GM04504 (cell line): ENCODE measurements at regions not wholly inside any gene's neighbourhood (a gene's known extent, or its start where the extent isn't known, plus 50 kb on each side); places are given as distances from the start of the nearest gene placed in this dataset.
"Not testable (repeated sequence)": the region's sequence is repeated elsewhere in the genome, so short reads cannot be mapped to it uniquely, and the experiment has no call there.

Source experiments
- DNase-seq: peaks from one replicate; pipeline ENCODE4 v3.0.0-alpha.2; 2012; ENCODE audit warnings: low read depth

- DNase-seq = no peak
These were observed 740.6 kb upstream of the FAM241A start for GRCh38 chr4:111404673-111405072.

- DNase-seq = no peak
These were observed 739.3 kb upstream of the FAM241A start for GRCh38 chr4:111405989-111406388.

DNA sequence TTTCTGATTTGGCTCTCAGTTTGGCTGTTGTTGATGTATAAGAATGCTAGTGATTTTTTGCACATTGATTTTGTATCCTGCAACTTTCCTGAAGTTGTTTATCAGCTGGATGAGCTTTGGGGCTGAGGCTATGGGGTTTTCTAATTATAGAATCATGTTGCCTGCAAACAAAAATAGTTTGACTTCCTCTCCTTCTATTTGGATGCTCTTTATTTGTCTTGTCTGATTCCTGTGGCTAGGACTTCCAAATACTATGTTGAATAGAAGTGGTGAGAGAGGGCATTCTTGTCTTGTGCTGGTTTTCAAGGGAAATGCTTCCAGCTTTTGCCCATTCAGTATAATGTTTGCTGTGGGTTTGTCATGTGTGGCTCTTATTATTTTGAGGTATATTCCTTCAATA lies 734.7 kb upstream of the FAM241A start:
- no peak for DNase-seq

- no peak for DNase-seq
These were observed 727.7 kb upstream of the FAM241A start for GRCh38 chr4:111417521-111417920.

DNA sequence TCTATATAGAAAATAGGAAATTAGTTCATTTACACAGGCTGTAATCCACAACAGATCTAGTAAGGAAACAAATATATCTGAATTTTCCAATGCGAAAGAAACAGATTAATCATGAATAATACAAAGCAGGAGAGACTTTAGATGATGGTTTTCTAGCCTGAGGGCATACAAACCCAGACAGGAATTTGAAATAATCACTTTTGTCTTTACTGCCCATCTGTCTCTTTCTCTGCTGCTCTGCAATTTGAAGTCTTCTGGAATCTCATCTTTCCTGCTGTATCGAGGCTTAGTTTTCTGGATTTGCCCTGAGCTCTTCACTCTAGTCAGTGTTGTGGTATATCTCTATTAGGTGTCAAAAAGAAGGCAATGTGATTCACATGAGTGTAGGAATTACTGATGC lies 711.8 kb upstream of the FAM241A start:
- DNase-seq = no peak

DNA sequence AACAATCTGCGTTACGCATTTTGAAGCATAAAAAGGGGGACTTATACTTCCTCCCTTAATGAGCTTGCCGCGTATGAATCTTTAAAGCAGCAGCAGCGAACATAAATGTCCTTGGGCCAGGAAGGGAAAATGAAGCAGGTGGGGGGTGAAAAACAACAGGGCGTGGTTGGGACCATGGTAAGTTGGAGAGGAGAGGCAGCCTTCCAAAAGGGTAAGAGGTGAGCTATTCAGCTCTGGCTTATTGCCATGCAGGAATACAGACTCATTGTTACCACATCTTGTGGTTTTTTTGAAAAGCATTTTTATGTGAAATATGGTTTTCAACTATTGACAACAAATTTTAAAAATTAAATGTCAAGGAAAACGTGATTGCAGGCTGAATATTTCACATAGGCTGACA lies 710.7 kb upstream of the FAM241A start:
- DNase-seq = no peak

- DNase-seq = no peak
These were observed 709.1 kb upstream of the FAM241A start for GRCh38 chr4:111435986-111436744.

GRCh38 chr4:111441687-111442086 lies 703.6 kb upstream of the FAM241A start:
- DNase-seq = no peak

DNA sequence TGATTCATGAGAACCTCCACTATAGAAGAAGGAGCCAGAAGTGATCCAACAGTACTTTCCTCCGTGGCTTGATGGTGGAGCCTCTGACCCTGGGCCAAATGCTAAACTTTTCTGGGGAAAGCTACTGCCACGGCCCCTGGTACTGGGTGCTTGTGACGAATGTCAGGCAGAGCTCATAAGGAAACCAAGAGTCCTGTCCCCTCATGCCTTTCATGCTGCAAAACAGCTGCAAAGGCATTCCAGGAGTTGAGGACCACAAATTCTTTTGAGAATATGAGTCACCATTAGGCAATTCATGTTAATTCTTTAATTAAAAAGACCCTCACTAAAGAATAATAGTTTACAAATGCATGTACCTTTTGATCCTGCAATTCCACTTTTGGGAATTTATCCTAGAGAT lies 700.4 kb upstream of the FAM241A start:
- DNase-seq = not testable (repeated sequence)

DNA sequence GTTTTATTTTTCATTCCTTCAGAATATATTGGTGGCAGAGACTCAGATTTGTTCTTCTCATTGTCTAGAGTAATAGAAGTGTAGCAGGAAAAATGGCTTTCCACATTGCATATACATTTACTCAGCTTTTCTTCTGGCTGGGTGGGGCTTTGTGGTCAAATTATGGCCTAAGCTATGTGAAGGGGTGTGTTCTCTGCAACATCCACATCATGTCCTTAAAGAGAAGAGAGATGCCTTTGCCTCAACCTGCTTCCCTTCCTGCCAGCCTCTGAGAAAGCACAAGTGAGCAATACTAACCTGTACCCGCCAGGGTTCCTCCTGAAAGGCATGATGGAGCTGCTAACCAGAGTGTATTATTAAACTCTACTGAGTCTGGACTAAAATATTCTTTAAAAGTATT lies 695.6 kb upstream of the FAM241A start:
- DNase-seq = no peak

DNA sequence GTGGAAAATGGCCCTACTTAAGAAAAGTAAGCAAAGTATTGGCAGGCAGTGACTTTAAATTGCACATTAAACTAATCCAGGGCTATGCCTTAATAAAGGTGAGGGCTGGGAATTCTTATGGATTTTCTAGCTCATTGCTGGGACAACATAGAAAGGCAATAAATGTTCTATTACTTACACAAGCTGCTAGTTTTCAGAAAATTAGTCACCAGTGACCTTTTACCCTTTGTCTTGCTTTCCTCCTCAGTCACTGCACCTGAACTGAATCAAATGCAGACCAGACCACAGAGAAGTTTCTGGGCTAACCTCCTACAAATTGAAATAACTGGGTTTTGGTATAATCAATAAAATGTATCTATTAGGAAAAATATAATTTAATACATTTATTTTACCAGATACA lies 694.4 kb upstream of the FAM241A start:
- DNase-seq = no peak

DNA sequence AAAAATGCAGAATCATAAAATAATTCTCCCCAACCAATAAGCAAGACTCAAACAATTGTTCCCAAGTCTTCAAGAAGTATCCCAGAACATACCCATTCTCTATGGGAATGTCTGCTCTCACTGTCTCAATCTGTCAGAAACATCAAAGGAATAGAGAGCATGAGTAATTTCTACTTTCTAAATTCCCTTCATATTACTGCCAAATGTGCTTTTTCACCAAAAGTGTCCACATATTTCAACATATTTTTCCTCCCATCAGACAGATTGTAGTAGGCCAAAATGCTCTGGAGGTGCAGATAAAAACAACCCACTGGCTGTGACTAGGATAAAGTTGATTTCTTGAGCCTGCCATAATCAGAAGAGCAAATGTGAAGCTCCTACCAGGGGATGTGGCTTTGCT lies 692.0 kb upstream of the FAM241A start:
- no peak for DNase-seq

GRCh38 chr4:111454961-111455360 lies 690.3 kb upstream of the FAM241A start:
- no peak for DNase-seq

- DNase-seq = no peak
These were observed 680.8 kb upstream of the FAM241A start for GRCh38 chr4:111464251-111465045.

DNA sequence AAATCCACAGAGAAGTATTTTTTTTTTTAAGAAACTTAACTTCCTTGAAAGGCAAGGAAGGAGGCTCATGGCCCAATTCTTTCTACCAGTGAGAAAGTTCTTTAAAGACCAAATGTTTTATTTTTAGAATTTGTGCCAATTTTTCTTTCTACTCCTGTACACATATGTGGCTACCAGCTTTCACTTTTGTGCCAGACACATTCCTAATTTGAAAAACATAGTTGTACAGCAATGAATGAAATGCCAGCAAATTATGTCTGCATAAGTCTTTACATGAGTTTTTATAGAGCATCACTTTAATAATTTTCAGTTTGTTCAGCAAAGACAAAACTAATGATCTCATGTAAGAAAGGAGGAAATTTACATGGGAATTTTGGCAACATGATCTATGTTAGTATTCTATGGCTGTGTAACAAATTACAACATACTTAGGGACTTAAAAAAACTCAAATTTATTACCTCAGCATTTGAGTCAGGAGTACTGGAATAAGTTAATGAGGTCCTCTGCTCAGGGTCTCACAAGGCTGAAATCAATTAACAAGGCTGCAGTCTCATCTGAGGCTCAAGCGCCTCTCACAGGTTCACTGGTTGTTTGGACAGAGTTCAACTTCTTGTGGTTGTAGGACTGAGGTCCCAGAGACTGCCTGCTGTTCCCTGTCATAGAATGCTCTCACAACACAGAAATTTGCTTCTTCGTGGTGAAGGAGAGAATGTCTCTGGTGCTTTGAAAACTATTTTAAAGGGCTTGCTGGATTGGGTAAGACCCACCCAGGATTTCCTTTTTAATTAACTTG lies 678.2 kb upstream of the FAM241A start:
- DNase-seq = no peak

- DNase-seq = peak; percentile 17
These were observed 670.3 kb upstream of the FAM241A start for GRCh38 chr4:111475001-111475400.

GRCh38 chr4:111475666-111476065 lies 669.6 kb upstream of the FAM241A start:
- DNase-seq = no peak

DNA sequence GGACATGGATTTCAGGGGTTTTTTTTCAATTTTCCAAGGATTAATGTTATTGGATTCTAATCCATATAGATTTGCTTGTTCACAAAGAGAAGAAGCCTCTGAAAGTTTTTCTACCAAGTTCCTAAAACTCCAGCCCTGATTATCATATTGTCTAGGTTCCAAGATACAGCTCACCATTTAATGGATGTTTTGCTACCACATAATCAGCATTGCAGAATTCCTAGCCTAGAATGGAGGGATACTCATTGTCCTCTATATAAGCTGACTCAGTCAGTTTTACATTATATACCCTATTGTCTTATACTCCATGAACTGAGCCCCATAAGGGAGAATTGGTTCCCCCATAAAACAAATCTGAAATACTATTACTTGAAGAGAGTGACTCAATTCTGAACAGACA lies 664.7 kb upstream of the FAM241A start:
- DNase-seq = no peak

DNA sequence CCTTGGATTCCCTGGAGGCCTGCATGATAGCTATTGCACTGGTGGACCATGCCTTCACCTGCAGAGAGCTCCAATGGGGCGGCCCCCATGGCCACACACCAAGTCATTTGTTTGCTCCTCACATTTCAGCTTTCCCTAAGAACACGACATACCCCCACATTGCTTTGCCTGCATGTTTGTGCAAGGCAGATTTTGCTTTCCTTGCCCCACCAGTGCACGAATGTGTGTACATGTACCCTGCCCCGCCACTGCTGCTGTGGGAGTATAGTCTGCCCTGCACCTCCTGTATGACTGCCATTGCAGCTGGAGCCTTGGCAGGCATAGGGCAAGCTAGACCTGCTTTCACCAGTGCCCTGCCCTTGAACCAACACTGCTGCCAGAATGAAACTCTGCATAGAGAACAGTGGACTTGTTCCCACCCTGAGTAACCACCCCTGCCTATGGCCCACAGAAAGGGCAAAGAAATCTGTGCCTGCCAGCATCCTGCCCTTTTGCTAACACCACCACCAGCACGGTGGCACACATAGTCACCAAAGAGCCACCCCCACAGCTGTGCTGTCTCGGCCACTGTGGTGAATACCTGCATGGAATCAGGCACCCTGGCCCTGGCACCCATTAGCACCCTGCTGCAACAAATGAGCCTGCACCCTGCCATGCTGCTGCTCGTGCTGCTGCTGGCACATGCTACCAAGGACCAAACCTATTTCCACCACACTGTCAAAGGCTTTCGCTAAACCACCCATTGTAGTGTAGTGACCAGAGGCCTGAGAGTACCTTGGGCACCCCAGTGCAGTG lies 661.7 kb upstream of the FAM241A start:
- DNase-seq = no peak

DNA sequence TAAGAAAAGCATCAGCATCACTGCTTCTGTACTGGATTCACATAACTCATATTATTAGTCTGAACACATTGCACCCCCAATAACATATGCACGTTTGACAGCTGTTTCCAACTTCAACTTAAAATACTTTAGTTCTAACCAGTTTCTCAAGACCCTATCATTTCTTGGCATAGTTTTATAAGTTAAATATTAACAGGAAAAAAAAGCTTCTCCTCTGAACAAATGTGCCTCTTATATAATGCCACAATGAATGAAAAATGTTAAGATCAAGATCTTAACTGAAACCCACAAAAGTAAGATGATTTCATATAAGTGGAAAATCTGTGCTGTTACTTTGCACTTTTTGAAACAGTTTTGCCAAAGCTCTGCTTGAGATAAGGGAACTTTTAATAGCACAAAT lies 652.8 kb upstream of the FAM241A start:
- no peak for DNase-seq

DNA sequence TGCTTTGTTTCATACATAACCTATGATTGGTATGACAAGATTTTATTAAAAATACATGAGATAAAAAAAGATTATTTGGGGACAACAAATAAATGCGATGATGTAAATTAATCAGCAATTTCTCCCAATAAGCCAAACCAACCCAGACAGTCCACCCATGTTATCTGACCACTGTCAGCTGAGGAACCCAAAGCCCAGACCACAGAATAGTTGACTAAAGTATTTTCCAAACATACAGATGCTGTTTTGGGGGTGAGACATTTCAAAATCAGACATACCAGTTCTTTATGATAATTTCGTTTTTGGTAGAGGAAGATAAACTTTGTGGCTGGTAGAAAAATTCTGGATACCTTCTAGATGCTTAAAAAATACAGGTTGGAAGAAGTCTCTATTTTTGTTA lies 650.8 kb upstream of the FAM241A start:
- no peak for DNase-seq

DNA sequence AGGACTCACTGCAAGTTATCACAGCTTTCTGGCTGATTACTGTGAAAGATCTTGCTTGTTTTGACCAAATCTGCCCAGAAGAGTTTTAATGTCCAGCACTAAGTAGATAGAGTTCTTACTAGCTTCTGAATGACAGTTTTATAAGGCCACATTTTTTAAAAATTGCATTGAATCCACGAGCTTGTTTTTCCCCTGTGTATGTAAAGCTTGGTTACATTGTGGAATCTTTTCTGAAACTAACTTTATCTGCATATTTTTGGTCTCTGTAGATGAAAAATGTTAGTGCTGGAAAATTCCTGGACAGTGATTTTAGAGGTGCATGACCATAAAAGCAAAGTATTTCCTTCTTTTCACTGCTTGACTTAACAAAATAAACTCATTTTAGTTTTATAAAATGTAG lies 650.3 kb upstream of the FAM241A start:
- DNase-seq = peak; percentile 20
